SU-DHL-6 (cell line): ENCODE measurements at regions not wholly inside any gene's neighbourhood (a gene's known extent, or its start where the extent isn't known, plus 50 kb on each side); places are given as distances from the start of the nearest gene placed in this dataset.

ENCODE experiments used
- H2AFZ ChIP-seq: fragments of 200-600 bp; sonication (generic); 2 replicates; pipeline ENCODE4 v1.6.1; 2014; ENCODE audit warnings: low read depth, mild to moderate bottlenecking, moderate library complexity, mixed read lengths, antibody characterized with exemption, low read length; ENCODE audit not compliant: severe bottlenecking
- H3F3A ChIP-seq: fragments of 200-600 bp; shearing (Covaris generic); 2 replicates; pipeline ENCODE4 v1.6.0; 2016; ENCODE audit warnings: antibody characterized with exemption, mild to moderate bottlenecking; ENCODE audit not compliant: insufficient read depth
- H3K27ac ChIP-seq: fragments of 200-600 bp; sonication (generic); 2 replicates; pipeline ENCODE4 v1.5.1; 2016; ENCODE audit warnings: low read depth, mild to moderate bottlenecking, low read length, moderate library complexity, mixed read lengths
- H3K27me3 ChIP-seq: fragments of 200-600 bp; sonication (generic), shearing (Covaris generic); 2 replicates; pipeline ENCODE4 v1.6.0; 2014; ENCODE audit warnings: mild to moderate bottlenecking, low read length
- H3K36me3 ChIP-seq: fragments of 200-600 bp; sonication (generic); 2 replicates; pipeline ENCODE4 v1.6.1; 2014; ENCODE audit warnings: mild to moderate bottlenecking, low read length, mixed read lengths
- H3K4me2 ChIP-seq: fragments of 300-600, 200-600 bp; shearing (Covaris generic), sonication (generic); 2 replicates; pipeline ENCODE4 v1.6.0; 2014; ENCODE audit warnings: low read length, low read depth, mild to moderate bottlenecking; ENCODE audit not compliant: poor library complexity, severe bottlenecking
- H3K4me3 ChIP-seq: fragments of 200-600 bp; sonication (generic); 2 replicates; pipeline ENCODE4 v1.5.1; 2014; ENCODE audit warnings: antibody characterized with exemption, low read length, mild to moderate bottlenecking, mixed read lengths; ENCODE audit not compliant: insufficient read depth, poor library complexity, severe bottlenecking
- H3K79me2 ChIP-seq: fragments of 200-600 bp; sonication (generic); 2 replicates; pipeline ENCODE4 v1.6.1; 2014; ENCODE audit warnings: mild to moderate bottlenecking, low read length, moderate library complexity; ENCODE audit not compliant: insufficient read depth
- H3K9ac ChIP-seq: fragments of 200-600 bp; sonication (generic); 2 replicates; pipeline ENCODE4 v1.7.0; 2014; ENCODE audit warnings: mild to moderate bottlenecking, low read length
- H3K9me2 ChIP-seq: fragments of 200-600 bp; sonication (generic); replicated peaks from 2 replicates; pipeline ENCODE4 v1.6.1; 2014; ENCODE audit warnings: low read length; ENCODE audit not compliant: insufficient read depth
- H3K9me3 ChIP-seq: fragments of 200-600 bp; sonication (generic); 2 replicates; pipeline ENCODE4 v1.6.1; 2014; ENCODE audit warnings: low read length, mixed read lengths; ENCODE audit not compliant: insufficient read depth
- H4K20me1 ChIP-seq: fragments of 200-600 bp; sonication (generic); 2 replicates; pipeline ENCODE4 v1.6.1; 2014; ENCODE audit warnings: low read depth, mild to moderate bottlenecking, antibody characterized with exemption, low read length, moderate library complexity, mixed read lengths
- CTCF ChIP-seq: fragments of 200-600 bp; sonication (generic); IDR thresholded peaks from one replicate; pipeline ENCODE4 v1.5.1; 2017; ENCODE audit warnings: antibody characterized with exemption, mild to moderate bottlenecking, low read length, moderate library complexity; ENCODE audit not compliant: insufficient read depth, poor library complexity, severe bottlenecking
- EZH2phosphoT487 ChIP-seq: fragments of 200-600 bp; sonication (generic), shearing (Covaris generic); conservative IDR thresholded peaks from 2 replicates; pipeline ENCODE4 v1.6.1; 2018; ENCODE audit warnings: mild to moderate bottlenecking, antibody characterized with exemption, low read length, moderate library complexity, mixed read lengths

- H2AFZ ChIP-seq: no peak overlapping the region
- H3K36me3 ChIP-seq: no peaks in the 10 kb centered on the region
- TF ChIP-seq CTCF (no peak), EZH2phosphoT487 (no peak)
- H3K9me2 ChIP-seq: no peaks in the 10 kb centered on the region
- H3K4me3 ChIP-seq: no peak overlapping the region
- H3K27ac ChIP-seq: no peak overlapping the region
- no peaks in the 10 kb centered on the region for H3F3A ChIP-seq
- no peaks in the 10 kb centered on the region for H3K9me3 ChIP-seq
- no peaks in the 10 kb centered on the region for H3K27me3 ChIP-seq
- no peaks in the 10 kb centered on the region for H3K79me2 ChIP-seq
- H3K9ac ChIP-seq: no peak overlapping the region
- H3K4me2 ChIP-seq: no peak overlapping the region
- no peaks in the 10 kb centered on the region for H4K20me1 ChIP-seq
Observed at GRCh38 chr9:108582726-108583125, 273.1 kb downstream of the ACTL7B start.

GRCh38 chr9:108579757-108580439 is 275.9 kb downstream of the ACTL7B start:
- Histone ChIP-seq H3K4me2 (no peak overlapping the region), H2AFZ (no peak overlapping the region)

GRCh38 chr9:108575276-108575675 is 280.5 kb downstream of the ACTL7B start:
- Histone ChIP-seq H3K9me3 (no peaks in the 10 kb centered on the region), H3K79me2 (no peaks in the 10 kb centered on the region), H3K36me3 (no peaks in the 10 kb centered on the region), H3K4me3 (no peak overlapping the region), H3K4me2 (no peak overlapping the region), H2AFZ (no peak overlapping the region), H3K27me3 (no peaks in the 10 kb centered on the region), H3K9me2 (no peaks in the 10 kb centered on the region), H4K20me1 (no peaks in the 10 kb centered on the region), H3F3A (no peaks in the 10 kb centered on the region), H3K9ac (no peak overlapping the region), H3K27ac (no peak overlapping the region)
- TF ChIP-seq EZH2phosphoT487 (no peak), CTCF (no peak)

More at GRCh38 chr9:108579757-108580439, 275.9 kb downstream of the ACTL7B start:
- H3K27me3 ChIP-seq: no peaks in the 10 kb centered on the region
- H3K4me3 ChIP-seq: no peak overlapping the region
- no peaks in the 10 kb centered on the region for H3K9me2 ChIP-seq
- TF ChIP-seq EZH2phosphoT487 (no peak), CTCF (no peak)
- H3F3A ChIP-seq: no peaks in the 10 kb centered on the region
- H3K27ac ChIP-seq: no peak overlapping the region
- H3K79me2 ChIP-seq: no peaks in the 10 kb centered on the region
- no peaks in the 10 kb centered on the region for H3K9me3 ChIP-seq
- H3K36me3 ChIP-seq: no peaks in the 10 kb centered on the region
- no peak overlapping the region for H3K9ac ChIP-seq
- H4K20me1 ChIP-seq: no peaks in the 10 kb centered on the region
